Lower lobe of right lung (tissue), 2 donors: ENCODE measurements at regions not wholly inside any gene's neighbourhood (a gene's known extent, or its start where the extent isn't known, plus 50 kb on each side); places are given as distances from the start of the nearest gene placed in this dataset.
A peak's percentile ranks its signal among the peaks of the same experiment; 100 is the strongest.

Experiments used
- ATAC-seq, 2 donors: fragments of 200-7000 bp; cut with Tn5 transposase; one replicate each; pipeline ENCODE4 v1.9.1; 2020 to 2022; ENCODE audit warnings: mild to moderate bottlenecking in 2 of 2, moderate library complexity in 2 of 2
- DNase-seq: peaks from one replicate; pipeline ENCODE4 v3.0.0-alpha.2; 2020
- H3K27ac ChIP-seq: fragments of 200-600 bp; one replicate; pipeline ENCODE4 v1.8.0; 2022
- H3K27me3 ChIP-seq: fragments of 200-600 bp; one replicate; pipeline ENCODE4 v1.8.0; 2022; ENCODE audit warnings: low read depth
- H3K36me3 ChIP-seq: fragments of 200-600 bp; one replicate; pipeline ENCODE4 v1.8.0; 2022; ENCODE audit warnings: mild to moderate bottlenecking
- H3K4me1 ChIP-seq: fragments of 200-600 bp; one replicate; pipeline ENCODE4 v1.8.0; 2022
- H3K4me3 ChIP-seq: fragments of 200-600 bp; one replicate; pipeline ENCODE4 v1.8.0; 2022; ENCODE audit warnings: mild to moderate bottlenecking
- H3K9me3 ChIP-seq: fragments of 200-600 bp; one replicate; pipeline ENCODE4 v1.8.0; 2022
- intact Hi-C: fragments of 100-400 bp; cut with DNase I; formaldehyde crosslinking; loops from one replicate; pipeline ENCODE4 v1.11.0; 2022
- TF ChIP-seq, protein P1 (sequence below): fragments of 200-600 bp; IDR thresholded peaks from one replicate; pipeline ENCODE4 v1.8.0; 2022; ENCODE audit warnings: antibody characterized with exemption, mild to moderate bottlenecking
- donor health status: DM: no; HTN: yes; CAD: no; lungs with severe emphysema.

DNA sequence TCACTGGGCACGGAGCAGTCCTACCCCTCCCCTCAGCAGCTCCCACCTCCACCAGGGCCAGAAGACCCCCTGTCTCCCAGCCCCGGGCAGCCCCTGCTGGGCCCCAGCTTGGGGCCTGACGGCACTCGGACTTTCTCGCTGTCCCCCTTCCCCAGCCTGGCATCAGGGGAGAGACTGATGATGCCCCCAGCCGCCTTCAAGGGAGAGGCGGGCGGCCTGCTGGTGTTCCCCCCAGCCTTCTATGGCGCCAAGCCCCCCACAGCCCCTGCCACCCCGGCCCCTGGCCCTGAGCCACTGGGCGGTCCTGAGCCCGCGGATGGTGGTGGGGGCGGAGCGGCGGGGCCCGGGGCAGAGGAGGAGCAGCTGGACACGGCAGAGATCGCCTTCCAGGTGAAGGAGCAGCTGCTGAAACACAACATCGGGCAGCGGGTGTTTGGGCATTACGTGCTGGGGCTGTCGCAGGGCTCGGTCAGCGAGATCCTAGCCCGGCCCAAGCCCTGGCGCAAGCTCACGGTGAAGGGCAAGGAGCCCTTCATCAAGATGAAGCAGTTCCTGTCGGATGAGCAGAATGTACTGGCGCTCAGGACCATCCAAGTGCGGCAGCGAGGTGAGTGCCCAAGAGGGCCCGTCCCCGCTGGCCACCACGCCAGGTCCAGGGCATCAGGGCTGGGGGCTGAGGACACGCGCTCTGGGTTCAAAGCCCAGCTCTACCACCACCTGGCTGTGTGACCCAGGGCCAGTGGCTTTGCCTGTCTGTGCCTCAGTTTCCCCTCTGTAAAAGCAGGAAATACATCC is 58.6 kb downstream of the PHETA1 start:
- TF ChIP-seq, protein P1, sequence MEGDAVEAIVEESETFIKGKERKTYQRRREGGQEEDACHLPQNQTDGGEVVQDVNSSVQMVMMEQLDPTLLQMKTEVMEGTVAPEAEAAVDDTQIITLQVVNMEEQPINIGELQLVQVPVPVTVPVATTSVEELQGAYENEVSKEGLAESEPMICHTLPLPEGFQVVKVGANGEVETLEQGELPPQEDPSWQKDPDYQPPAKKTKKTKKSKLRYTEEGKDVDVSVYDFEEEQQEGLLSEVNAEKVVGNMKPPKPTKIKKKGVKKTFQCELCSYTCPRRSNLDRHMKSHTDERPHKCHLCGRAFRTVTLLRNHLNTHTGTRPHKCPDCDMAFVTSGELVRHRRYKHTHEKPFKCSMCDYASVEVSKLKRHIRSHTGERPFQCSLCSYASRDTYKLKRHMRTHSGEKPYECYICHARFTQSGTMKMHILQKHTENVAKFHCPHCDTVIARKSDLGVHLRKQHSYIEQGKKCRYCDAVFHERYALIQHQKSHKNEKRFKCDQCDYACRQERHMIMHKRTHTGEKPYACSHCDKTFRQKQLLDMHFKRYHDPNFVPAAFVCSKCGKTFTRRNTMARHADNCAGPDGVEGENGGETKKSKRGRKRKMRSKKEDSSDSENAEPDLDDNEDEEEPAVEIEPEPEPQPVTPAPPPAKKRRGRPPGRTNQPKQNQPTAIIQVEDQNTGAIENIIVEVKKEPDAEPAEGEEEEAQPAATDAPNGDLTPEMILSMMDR = no peak
- H3K27me3 ChIP-seq = peaks cover 4% of the 10 kb centered on the region
- ATAC-seq (no peak), DNase-seq (no peak)
- H3K9me3 ChIP-seq = peaks cover 16% of the 10 kb centered on the region
- no peaks in the 10 kb centered on the region for H3K4me1 ChIP-seq
- intact Hi-C loops = loop anchor here (10.0 kb wide), 1 partner anchor 375 kb away; no protein-coding TSS in a partner anchor
- no peaks in the 10 kb centered on the region for H3K36me3 ChIP-seq
- H3K27ac ChIP-seq = no peak overlapping the region
- H3K4me3 ChIP-seq = no peak overlapping the region

DNA sequence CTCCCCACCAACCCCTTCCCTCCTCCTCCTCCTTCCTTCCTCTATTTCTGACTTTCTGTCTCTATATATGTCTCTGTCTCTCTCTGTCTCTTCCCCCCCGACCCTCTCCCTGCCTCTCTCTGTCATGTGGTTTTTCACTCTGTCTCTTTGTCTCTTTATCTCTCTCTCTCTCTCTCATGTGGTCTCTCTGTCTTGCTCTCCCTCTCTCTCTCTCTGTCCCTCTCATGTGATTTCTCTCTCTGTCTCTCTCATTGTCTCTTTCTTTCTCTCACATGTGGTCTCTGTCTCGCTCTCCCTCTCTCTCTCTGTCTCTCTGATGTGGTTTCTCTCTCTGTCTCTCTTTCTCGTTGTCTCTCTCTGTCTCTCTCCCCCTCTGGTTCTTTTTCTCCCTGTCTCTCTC is 59.3 kb downstream of the PHETA1 start:
- DNase-seq (no peak), ATAC-seq (no peak)
- intact Hi-C loops = no loop called here
- no peak overlapping the region for H3K4me3 ChIP-seq
- H3K4me1 ChIP-seq = no peaks in the 10 kb centered on the region
- H3K27me3 ChIP-seq = peaks cover 4% of the 10 kb centered on the region
- H3K36me3 ChIP-seq = no peaks in the 10 kb centered on the region
- H3K27ac ChIP-seq = no peak overlapping the region
- peaks cover 23% of the 10 kb centered on the region for H3K9me3 ChIP-seq
- TF ChIP-seq, protein P1 = no peak

DNA sequence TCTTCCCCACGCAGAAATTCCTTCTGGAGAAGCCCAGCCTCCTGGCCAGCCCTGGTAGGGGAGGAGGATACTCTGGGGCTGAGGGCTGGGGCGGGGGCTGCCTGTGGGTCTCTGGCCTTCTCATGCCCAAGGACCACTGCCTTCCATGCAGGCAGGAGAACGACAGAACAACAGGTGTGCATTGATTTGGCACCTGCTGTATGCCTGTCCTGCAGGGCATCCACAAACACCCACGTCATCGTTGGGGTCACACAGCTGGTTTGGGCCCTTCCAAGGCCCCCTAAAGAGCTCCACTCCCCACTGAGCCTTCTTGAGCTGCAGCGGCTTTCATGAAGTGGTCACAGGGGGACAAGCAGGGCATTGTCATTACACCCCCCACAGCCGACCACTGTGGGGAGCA is 60.4 kb downstream of the PHETA1 start:
- Histone ChIP-seq H3K9me3 (peaks cover 33% of the 10 kb centered on the region), H3K27ac (no peak overlapping the region), H3K4me3 (no peak overlapping the region), H3K36me3 (no peaks in the 10 kb centered on the region), H3K4me1 (no peaks in the 10 kb centered on the region), H3K27me3 (peaks cover 4% of the 10 kb centered on the region)
- DNase-seq (no peak), ATAC-seq (no peak)
- intact Hi-C loops = no loop called here
- TF ChIP-seq, protein P1 = no peak

DNA sequence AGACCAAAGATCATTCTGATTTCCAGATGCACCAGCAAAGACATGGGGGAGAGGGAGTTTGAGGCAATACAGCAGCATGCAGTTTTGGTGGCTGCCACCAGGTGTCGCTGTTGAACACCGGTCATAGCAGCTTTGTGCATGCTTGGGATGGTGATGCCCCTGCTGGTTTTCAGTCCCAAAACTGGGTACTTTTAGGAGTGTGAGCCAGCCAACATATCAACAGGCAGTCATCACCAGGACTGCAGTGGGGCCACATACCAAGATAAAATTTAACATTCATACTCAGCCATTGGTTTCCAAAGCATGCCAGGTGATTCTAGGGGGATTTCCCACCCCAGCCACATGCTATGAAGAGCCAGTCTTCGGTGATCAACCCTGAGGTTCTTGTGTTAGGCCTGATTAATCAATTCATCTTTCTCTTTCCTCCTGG is 64.2 kb downstream of the PHETA1 start:
- DNase-seq (no peak), ATAC-seq (no peak)
- Histone ChIP-seq H3K27ac (no peak overlapping the region), H3K36me3 (no peaks in the 10 kb centered on the region), H3K9me3 (peaks cover 33% of the 10 kb centered on the region), H3K27me3 (peaks cover 4% of the 10 kb centered on the region), H3K4me1 (no peaks in the 10 kb centered on the region), H3K4me3 (no peak overlapping the region)
- intact Hi-C loops = no loop called here
- TF ChIP-seq, protein P1 = peak; percentile 56

DNA sequence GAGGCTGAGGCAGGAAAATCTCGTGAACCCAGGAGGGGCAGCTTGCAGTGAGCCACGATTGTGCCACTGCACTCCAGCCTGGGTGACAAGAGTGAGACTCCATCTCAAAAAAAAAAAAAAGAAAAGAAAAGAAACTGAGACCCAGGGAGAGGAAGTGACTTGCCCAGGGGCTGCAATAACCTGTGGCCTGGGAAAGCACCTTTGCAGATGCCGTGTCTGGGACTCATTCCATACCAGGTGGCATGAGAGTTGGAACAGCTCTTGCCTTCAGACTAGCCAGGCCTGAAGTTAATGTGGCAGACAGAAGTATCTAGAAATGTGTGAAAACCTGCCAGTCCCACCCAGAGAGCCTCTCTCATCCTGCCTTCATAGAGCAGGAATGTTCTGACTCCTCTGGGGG is 65.4 kb downstream of the PHETA1 start:
- Histone ChIP-seq H3K4me1 (no peaks in the 10 kb centered on the region), H3K27ac (no peak overlapping the region), H3K4me3 (no peak overlapping the region), H3K27me3 (peaks cover 12% of the 10 kb centered on the region), H3K9me3 (peaks cover 33% of the 10 kb centered on the region), H3K36me3 (no peaks in the 10 kb centered on the region)
- DNase-seq (no peak), ATAC-seq (no peak)
- intact Hi-C loops = no loop called here
- TF ChIP-seq, protein P1 = no peak
